Mucosa of stomach (tissue), 1 donor: ENCODE measurements at regions not wholly inside any gene's neighbourhood (a gene's known extent, or its start where the extent isn't known, plus 50 kb on each side); places are given as distances from the start of the nearest gene placed in this dataset.
"Not testable (repeated sequence)": the region's sequence is repeated elsewhere in the genome, so short reads cannot be mapped to it uniquely, and the experiment has no call there.

Experiments used
- H3K27me3 ChIP-seq: one replicate; pipeline ENCODE4 v1.7.0; 2013; ENCODE audit warnings: mild to moderate bottlenecking, low read length; ENCODE audit not compliant: control insufficient read depth, insufficient read depth
- H3K36me3 ChIP-seq: one replicate; pipeline ENCODE4 v1.7.0; 2013; ENCODE audit warnings: low read length; ENCODE audit not compliant: control insufficient read depth, insufficient read depth
- H3K4me1 ChIP-seq: one replicate; pipeline ENCODE4 v1.7.0; 2013; ENCODE audit warnings: mild to moderate bottlenecking, low read length; ENCODE audit not compliant: control insufficient read depth, insufficient read depth
- H3K4me3 ChIP-seq: one replicate; pipeline ENCODE4 v1.7.0; 2013; ENCODE audit warnings: low read length
- H3K9ac ChIP-seq: one replicate; pipeline ENCODE4 v1.7.0; 2013; ENCODE audit warnings: mild to moderate bottlenecking, low read length, moderate library complexity
- H3K9me3 ChIP-seq: one replicate; pipeline ENCODE4 v1.7.0; 2013; ENCODE audit warnings: mild to moderate bottlenecking, low read length, moderate library complexity; ENCODE audit not compliant: control insufficient read depth
- donor health status: Pancreatic carcinoma.

- H3K36me3 ChIP-seq, result no peaks in the 10 kb centered on the region
These were observed 80.8 kb upstream of the RAP1B start for GRCh38 chr12:68529869-68530268.

GRCh38 chr12:68530299-68530698 is 80.4 kb upstream of the RAP1B start:
- H3K9ac ChIP-seq, result no peak overlapping the region
- no peaks in the 10 kb centered on the region for H3K9me3 ChIP-seq
- H3K36me3 ChIP-seq, result no peaks in the 10 kb centered on the region
- H3K4me3 ChIP-seq, result no peak overlapping the region
- H3K27me3 ChIP-seq, result no peaks in the 10 kb centered on the region
- no peaks in the 10 kb centered on the region for H3K4me1 ChIP-seq

More at GRCh38 chr12:68529869-68530268, 80.8 kb upstream of the RAP1B start:
- H3K9ac ChIP-seq, result no peak overlapping the region
- no peaks in the 10 kb centered on the region for H3K9me3 ChIP-seq
- H3K27me3 ChIP-seq, result no peaks in the 10 kb centered on the region
- H3K4me1 ChIP-seq, result no peaks in the 10 kb centered on the region
- H3K4me3 ChIP-seq, result no peak overlapping the region

GRCh38 chr12:68530965-68531364 is 79.7 kb upstream of the RAP1B start:
- Histone ChIP-seq H3K4me1 (no peaks in the 10 kb centered on the region), H3K9me3 (no peaks in the 10 kb centered on the region), H3K9ac (no peak overlapping the region), H3K4me3 (no peak overlapping the region), H3K36me3 (no peaks in the 10 kb centered on the region), H3K27me3 (no peaks in the 10 kb centered on the region)

- no peaks in the 10 kb centered on the region for H3K9me3 ChIP-seq
- no peak overlapping the region for H3K9ac ChIP-seq
- H3K27me3 ChIP-seq, result no peaks in the 10 kb centered on the region
- no peak overlapping the region for H3K4me3 ChIP-seq
- H3K36me3 ChIP-seq, result no peaks in the 10 kb centered on the region
- H3K4me1 ChIP-seq, result no peaks in the 10 kb centered on the region
These were observed 78.4 kb upstream of the RAP1B start for GRCh38 chr12:68532204-68532886.

GRCh38 chr12:68532887-68533248 is 77.8 kb upstream of the RAP1B start:
- Histone ChIP-seq H3K27me3 (no peaks in the 10 kb centered on the region), H3K4me3 (no peak overlapping the region), H3K36me3 (no peaks in the 10 kb centered on the region), H3K4me1 (no peaks in the 10 kb centered on the region), H3K9ac (no peak overlapping the region), H3K9me3 (no peaks in the 10 kb centered on the region)

- no peak overlapping the region for H3K9ac ChIP-seq
- H3K4me1 ChIP-seq, result peaks cover 5% of the 10 kb centered on the region
- no peaks in the 10 kb centered on the region for H3K36me3 ChIP-seq
- no peaks in the 10 kb centered on the region for H3K27me3 ChIP-seq
- H3K9me3 ChIP-seq, result no peaks in the 10 kb centered on the region
- H3K4me3 ChIP-seq, result no peak overlapping the region
These were observed 76.6 kb upstream of the RAP1B start for GRCh38 chr12:68534108-68534507.

- no peaks in the 10 kb centered on the region for H3K36me3 ChIP-seq
- no peak overlapping the region for H3K9ac ChIP-seq
- H3K9me3 ChIP-seq, result no peaks in the 10 kb centered on the region
- H3K4me3 ChIP-seq, result no peak overlapping the region
- peaks cover 15% of the 10 kb centered on the region for H3K4me1 ChIP-seq
- no peaks in the 10 kb centered on the region for H3K27me3 ChIP-seq
These were observed 73.7 kb upstream of the RAP1B start for GRCh38 chr12:68536885-68537485.

- Histone ChIP-seq H3K9ac (no peak overlapping the region), H3K9me3 (no peaks in the 10 kb centered on the region), H3K4me3 (no peak overlapping the region), H3K27me3 (no peaks in the 10 kb centered on the region), H3K36me3 (no peaks in the 10 kb centered on the region), H3K4me1 (peaks cover 15% of the 10 kb centered on the region)
These were observed 73.1 kb upstream of the RAP1B start for GRCh38 chr12:68537571-68537970.

- no peak overlapping the region for H3K4me3 ChIP-seq
- peak overlapping the region; percentile 36 for H3K9ac ChIP-seq
- H3K36me3 ChIP-seq, result no peaks in the 10 kb centered on the region
- H3K9me3 ChIP-seq, result no peaks in the 10 kb centered on the region
- H3K27me3 ChIP-seq, result no peaks in the 10 kb centered on the region
- peaks cover 15% of the 10 kb centered on the region for H3K4me1 ChIP-seq
These were observed 71.7 kb upstream of the RAP1B start for GRCh38 chr12:68538726-68539614.

- Histone ChIP-seq H3K4me3 (no peak overlapping the region), H3K36me3 (no peaks in the 10 kb centered on the region), H3K9ac (no peak overlapping the region), H3K27me3 (no peaks in the 10 kb centered on the region), H3K9me3 (no peaks in the 10 kb centered on the region), H3K4me1 (peaks cover 15% of the 10 kb centered on the region)
These were observed 71.1 kb upstream of the RAP1B start for GRCh38 chr12:68539615-68539952.

- H3K36me3 ChIP-seq, H3K9me3 ChIP-seq, H3K9ac ChIP-seq, H3K27me3 ChIP-seq, H3K4me3 ChIP-seq: not testable (repeated sequence)
- peaks cover 15% of the 10 kb centered on the region for H3K4me1 ChIP-seq
These were observed 69.9 kb upstream of the RAP1B start for GRCh38 chr12:68540768-68541167.

- H3K9me3 ChIP-seq, H3K27me3 ChIP-seq, H3K4me3 ChIP-seq, H3K4me1 ChIP-seq, H3K36me3 ChIP-seq, H3K9ac ChIP-seq: not testable (repeated sequence)
These were observed 63.4 kb upstream of the RAP1B start for GRCh38 chr12:68547318-68547717.
